Type B pancreatic cell (in vitro differentiated cells): ENCODE measurements at regions not wholly inside any gene's neighbourhood (a gene's known extent, or its start where the extent isn't known, plus 50 kb on each side); places are given as distances from the start of the nearest gene placed in this dataset.

ENCODE experiments used
- DNase-seq: peaks from one replicate; pipeline ENCODE4 v3.0.0; 2021; ENCODE audit warnings: mixed read lengths; ENCODE audit not compliant: unreplicated experiment; ENCODE audit errors: extremely low spot score
- H3K27ac Mint-ChIP-seq: 2 replicates; pipeline ENCODE4 v1.8.0; 2021; ENCODE audit warnings: mild to moderate bottlenecking, mixed read lengths
- H3K27me3 Mint-ChIP-seq: 2 replicates; pipeline ENCODE4 v1.8.0; 2021; ENCODE audit warnings: mixed read lengths
- H3K36me3 Mint-ChIP-seq: 2 replicates; pipeline ENCODE4 v1.8.0; 2021; ENCODE audit warnings: mixed read lengths
- H3K4me1 Mint-ChIP-seq: one replicate; pipeline ENCODE4 v1.8.0; 2021; ENCODE audit warnings: mixed read lengths; ENCODE audit not compliant: unreplicated experiment
- H3K4me3 Mint-ChIP-seq: 2 replicates; pipeline ENCODE4 v1.8.0; 2021; ENCODE audit warnings: mild to moderate bottlenecking, mixed read lengths
- H3K9me3 Mint-ChIP-seq: 2 replicates; pipeline ENCODE4 v1.8.0; 2021; ENCODE audit warnings: mixed read lengths
- TF ChIP-seq, protein P1 (sequence below): fragments of 200-600 bp; sonication (generic); conservative IDR thresholded peaks from 2 replicates; pipeline ENCODE4 v1.5.0; 2021; ENCODE audit warnings: antibody characterized with exemption, mild to moderate bottlenecking

DNA sequence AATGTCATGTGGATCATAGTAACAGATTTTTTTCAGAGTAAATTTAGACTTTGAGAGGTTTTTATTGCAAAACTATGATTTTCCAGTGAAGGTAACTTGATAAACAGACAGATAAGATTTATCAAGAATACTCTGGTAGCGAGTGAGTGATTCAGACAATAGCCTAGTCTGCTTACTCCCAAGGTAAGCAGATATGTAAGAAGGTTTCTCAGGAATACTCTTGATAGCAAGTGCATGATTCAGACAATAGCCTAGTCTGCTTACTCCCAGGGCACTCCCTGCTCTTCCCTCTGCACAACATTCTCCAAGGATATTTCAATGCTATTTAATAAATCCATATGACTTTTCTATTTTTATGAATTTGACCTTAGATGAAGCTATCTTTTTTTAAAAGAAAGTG lies 1881.5 kb downstream of the EFNA5 start:
- Mint-ChIP-seq H3K27me3 (no peaks in the 10 kb centered on the region), H3K4me3 (no peak overlapping the region), H3K27ac (no peak overlapping the region), H3K4me1 (no peaks in the 10 kb centered on the region), H3K36me3 (no peaks in the 10 kb centered on the region), H3K9me3 (no peaks in the 10 kb centered on the region)
- DNase-seq, result no peak
- TF ChIP-seq, protein P1, sequence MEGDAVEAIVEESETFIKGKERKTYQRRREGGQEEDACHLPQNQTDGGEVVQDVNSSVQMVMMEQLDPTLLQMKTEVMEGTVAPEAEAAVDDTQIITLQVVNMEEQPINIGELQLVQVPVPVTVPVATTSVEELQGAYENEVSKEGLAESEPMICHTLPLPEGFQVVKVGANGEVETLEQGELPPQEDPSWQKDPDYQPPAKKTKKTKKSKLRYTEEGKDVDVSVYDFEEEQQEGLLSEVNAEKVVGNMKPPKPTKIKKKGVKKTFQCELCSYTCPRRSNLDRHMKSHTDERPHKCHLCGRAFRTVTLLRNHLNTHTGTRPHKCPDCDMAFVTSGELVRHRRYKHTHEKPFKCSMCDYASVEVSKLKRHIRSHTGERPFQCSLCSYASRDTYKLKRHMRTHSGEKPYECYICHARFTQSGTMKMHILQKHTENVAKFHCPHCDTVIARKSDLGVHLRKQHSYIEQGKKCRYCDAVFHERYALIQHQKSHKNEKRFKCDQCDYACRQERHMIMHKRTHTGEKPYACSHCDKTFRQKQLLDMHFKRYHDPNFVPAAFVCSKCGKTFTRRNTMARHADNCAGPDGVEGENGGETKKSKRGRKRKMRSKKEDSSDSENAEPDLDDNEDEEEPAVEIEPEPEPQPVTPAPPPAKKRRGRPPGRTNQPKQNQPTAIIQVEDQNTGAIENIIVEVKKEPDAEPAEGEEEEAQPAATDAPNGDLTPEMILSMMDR, result no peak

DNA sequence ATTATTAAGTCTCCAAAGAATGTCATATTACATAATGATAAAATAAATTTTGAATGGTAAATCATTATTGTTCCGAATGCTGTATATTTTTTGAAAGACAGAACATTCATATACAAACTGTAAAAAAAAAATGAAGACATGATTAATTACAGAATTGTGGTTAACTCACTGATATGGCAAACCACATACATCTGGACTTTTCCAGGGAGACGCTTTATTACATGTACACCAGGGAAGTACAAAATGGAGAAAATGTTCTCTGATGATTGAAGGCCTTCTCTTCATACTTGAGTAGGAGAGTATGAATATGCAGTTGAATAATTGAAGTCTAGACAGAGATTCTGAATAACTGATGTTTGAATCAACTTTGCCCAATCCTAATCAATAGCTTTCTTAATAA lies 1886.9 kb downstream of the EFNA5 start:
- Mint-ChIP-seq H3K9me3 (no peaks in the 10 kb centered on the region), H3K27me3 (no peaks in the 10 kb centered on the region), H3K4me1 (no peaks in the 10 kb centered on the region), H3K36me3 (no peaks in the 10 kb centered on the region), H3K4me3 (no peak overlapping the region), H3K27ac (no peak overlapping the region)
- DNase-seq, result no peak
- TF ChIP-seq, protein P1, result no peak

DNA sequence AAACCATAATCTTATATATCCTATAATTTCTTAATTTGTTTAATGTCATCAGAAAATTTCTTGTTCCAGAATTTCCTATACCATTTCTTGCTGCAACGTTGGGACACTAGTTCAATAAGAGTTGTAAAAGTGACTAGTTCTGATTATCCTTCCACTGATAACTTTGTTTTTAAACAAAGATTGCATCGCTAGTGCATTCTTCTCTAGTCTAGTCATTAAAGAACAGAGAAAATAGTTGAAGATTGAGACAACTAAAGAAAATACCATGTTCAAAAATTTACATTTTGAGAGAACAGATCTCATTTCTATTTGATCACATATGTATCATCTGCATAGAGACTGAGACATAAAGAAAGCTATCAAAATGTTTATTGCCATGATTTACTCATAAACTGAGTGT lies 1888.2 kb downstream of the EFNA5 start:
- Mint-ChIP-seq H3K9me3 (no peaks in the 10 kb centered on the region), H3K4me1 (no peaks in the 10 kb centered on the region), H3K36me3 (no peaks in the 10 kb centered on the region), H3K27me3 (no peaks in the 10 kb centered on the region), H3K4me3 (no peak overlapping the region), H3K27ac (no peak overlapping the region)
- TF ChIP-seq, protein P1, result no peak
- DNase-seq, result no peak

DNA sequence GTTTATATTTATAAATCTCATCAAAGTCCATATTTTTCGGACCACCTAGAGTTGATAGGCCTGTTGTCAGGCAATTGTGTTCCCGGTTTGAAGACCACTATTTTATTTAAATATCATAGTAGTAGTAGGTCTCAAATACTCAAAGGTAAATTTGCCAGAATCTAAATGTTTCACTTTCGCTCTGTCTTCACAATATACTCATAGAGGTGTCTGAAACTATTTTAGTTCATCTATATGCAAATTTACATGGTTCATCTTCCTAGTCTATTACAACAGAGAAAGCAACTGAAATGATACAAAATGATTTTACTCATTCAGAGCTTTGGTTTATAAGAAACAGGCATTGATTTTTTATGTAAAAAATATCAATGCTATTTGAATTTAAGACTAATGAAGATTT lies 1897.5 kb downstream of the EFNA5 start:
- Mint-ChIP-seq H3K27me3 (no peaks in the 10 kb centered on the region), H3K27ac (no peak overlapping the region), H3K36me3 (no peaks in the 10 kb centered on the region), H3K4me1 (no peaks in the 10 kb centered on the region), H3K4me3 (no peak overlapping the region), H3K9me3 (no peaks in the 10 kb centered on the region)
- DNase-seq, result no peak
- TF ChIP-seq, protein P1, result no peak

DNA sequence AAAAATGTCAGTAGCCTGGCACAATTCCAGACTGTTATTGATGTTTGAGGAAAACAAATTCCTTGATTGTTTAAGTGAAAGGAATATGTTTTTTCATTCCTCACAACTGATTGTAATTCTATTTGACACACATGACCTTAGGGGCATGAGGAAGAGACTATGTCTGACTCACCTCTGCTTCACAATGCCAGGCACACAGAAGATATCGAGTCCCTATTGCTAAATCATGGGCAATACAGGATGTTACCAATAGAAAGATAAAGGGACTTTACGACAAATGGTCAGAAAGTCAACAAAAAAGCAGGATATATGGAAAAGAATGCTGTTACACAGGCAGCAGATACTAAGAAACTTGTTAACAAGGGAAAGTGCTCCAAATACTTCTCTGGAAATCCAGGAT lies 1903.5 kb downstream of the EFNA5 start:
- Mint-ChIP-seq H3K27ac (no peak overlapping the region), H3K36me3 (no peaks in the 10 kb centered on the region), H3K27me3 (no peaks in the 10 kb centered on the region), H3K9me3 (peaks cover 9% of the 10 kb centered on the region), H3K4me1 (no peaks in the 10 kb centered on the region), H3K4me3 (no peak overlapping the region)
- no peak for DNase-seq
- TF ChIP-seq, protein P1, result no peak

DNA sequence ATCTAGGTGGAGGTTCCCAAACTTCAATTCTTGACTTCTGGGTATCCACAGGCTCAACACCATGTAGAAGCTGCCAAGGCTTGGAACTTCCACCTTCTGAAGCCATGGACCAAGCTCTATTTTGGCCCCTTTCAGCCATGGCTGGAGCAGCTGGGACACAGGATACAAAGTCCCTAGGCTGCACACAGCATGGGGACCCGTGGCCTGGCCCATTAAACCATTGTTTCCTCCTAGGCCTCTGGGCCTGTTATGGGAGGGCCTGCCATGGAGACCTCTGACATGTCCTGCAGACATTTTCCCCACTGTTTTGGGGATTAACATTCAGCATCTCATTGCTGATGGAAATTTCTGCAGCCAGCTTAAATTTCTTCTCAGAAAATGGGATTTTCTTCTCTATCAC lies 1908.0 kb downstream of the EFNA5 start:
- H3K36me3 Mint-ChIP-seq, result peaks cover 6% of the 10 kb centered on the region
- H3K4me1 Mint-ChIP-seq, result no peaks in the 10 kb centered on the region
- no peak overlapping the region for H3K4me3 Mint-ChIP-seq
- H3K9me3 Mint-ChIP-seq, result peaks cover 24% of the 10 kb centered on the region
- H3K27ac Mint-ChIP-seq, result no peak overlapping the region
- DNase-seq, result no peak
- TF ChIP-seq, protein P1, result no peak
- H3K27me3 Mint-ChIP-seq, result no peaks in the 10 kb centered on the region
